ENCODE measurements at regions not wholly inside any gene's neighbourhood (a gene's known extent, or its start where the extent isn't known, plus 50 kb on each side); places are given as distances from the start of the nearest gene placed in this dataset.
A peak's percentile ranks its signal among the peaks of the same experiment; 100 is the strongest.

GRCh38 chr6:134604014-134604676 is 286.2 kb upstream of the SGK1 start:
- Histone ChIP-seq H3K4me3 (replicated peaks; ENCODE audit: insufficient read depth, low read length) (no peak overlapping the region), H3K27ac (replicated peaks) (no peak overlapping the region), H3K27me3 (ENCODE audit: insufficient read depth, poor library complexity, severe bottlenecking) (no peaks in the 10 kb centered on the region)
- TF ChIP-seq SPI1 (IDR thresholded peaks at IDR 0.05; ENCODE audit: borderline replicate concordance, low read depth) (no peak), POLR2AphosphoS5 (IDR thresholded peaks at IDR 0.05; ENCODE audit: low read depth) (no peak), CTCF (IDR thresholded peaks at IDR 0.05; ENCODE audit: insufficient read depth, low read length) (no peak), REST (IDR thresholded peaks at IDR 0.05; ENCODE audit: insufficient replicate concordance, low read depth) (no peak), GABPA (IDR thresholded peaks at IDR 0.05; ENCODE audit: low read depth) (no peak)
- no peak for DNase-seq (ENCODE audit: low read depth in 1 of 2, low spot score in 1 of 2)

GRCh38 chr6:134603561-134603960 is 285.6 kb upstream of the SGK1 start:
- peak in 1 of 2 experiments; percentile 57 for DNase-seq (ENCODE audit: low read depth in 1 of 2, low spot score in 1 of 2)
- Histone ChIP-seq H3K4me3 (replicated peaks; ENCODE audit: insufficient read depth, low read length) (no peak overlapping the region), H3K27me3 (ENCODE audit: insufficient read depth, poor library complexity, severe bottlenecking) (no peaks in the 10 kb centered on the region), H3K27ac (replicated peaks) (no peak overlapping the region)
- no peak for TF ChIP-seq POLR2AphosphoS5 (IDR thresholded peaks at IDR 0.05; ENCODE audit: low read depth)

GRCh38 chr6:134602123-134602522 is 284.2 kb upstream of the SGK1 start:
- TF ChIP-seq POLR2AphosphoS5 (IDR thresholded peaks at IDR 0.05; ENCODE audit: low read depth): no peak
- TF ChIP-seq GABPA (IDR thresholded peaks at IDR 0.05; ENCODE audit: low read depth): no peak
- TF ChIP-seq SPI1 (IDR thresholded peaks at IDR 0.05; ENCODE audit: borderline replicate concordance, low read depth): no peak
- no peak for TF ChIP-seq REST (IDR thresholded peaks at IDR 0.05; ENCODE audit: insufficient replicate concordance, low read depth)
- TF ChIP-seq CTCF (IDR thresholded peaks at IDR 0.05; ENCODE audit: insufficient read depth, low read length): no peak
- H3K27ac ChIP-seq (replicated peaks): no peak overlapping the region
- DNase-seq (ENCODE audit: low read depth in 1 of 2, low spot score in 1 of 2): no peak

GRCh38 chr6:134600671-134601070 is 282.8 kb upstream of the SGK1 start:
- no peak overlapping the region for H3K27ac ChIP-seq (replicated peaks)
- TF ChIP-seq SPI1 (IDR thresholded peaks at IDR 0.05; ENCODE audit: borderline replicate concordance, low read depth) (no peak), REST (IDR thresholded peaks at IDR 0.05; ENCODE audit: insufficient replicate concordance, low read depth) (no peak), CTCF (IDR thresholded peaks at IDR 0.05; ENCODE audit: insufficient read depth, low read length) (no peak), POLR2AphosphoS5 (IDR thresholded peaks at IDR 0.05; ENCODE audit: low read depth) (no peak), GABPA (IDR thresholded peaks at IDR 0.05; ENCODE audit: low read depth) (no peak)
- no peak overlapping the region for H3K4me3 ChIP-seq (replicated peaks; ENCODE audit: insufficient read depth, low read length)
- DNase-seq (ENCODE audit: low read depth in 1 of 2, low spot score in 1 of 2): no peak
- no peaks in the 10 kb centered on the region for H3K27me3 ChIP-seq (ENCODE audit: insufficient read depth, poor library complexity, severe bottlenecking)

More at GRCh38 chr6:134602123-134602522, 284.2 kb upstream of the SGK1 start:
- H3K4me3 ChIP-seq (replicated peaks; ENCODE audit: insufficient read depth, low read length): no peak overlapping the region
- no peaks in the 10 kb centered on the region for H3K27me3 ChIP-seq (ENCODE audit: insufficient read depth, poor library complexity, severe bottlenecking)

Data from HL-60 (cell line).